HFF-Myc (cell line): ENCODE measurements at regions not wholly inside any gene's neighbourhood (a gene's known extent, or its start where the extent isn't known, plus 50 kb on each side); places are given as distances from the start of the nearest gene placed in this dataset.

ENCODE experiments used
- DNase-seq: peaks from one replicate; pipeline ENCODE4 v3.0.0-alpha.2; 2011; ENCODE audit warnings: low read depth; ENCODE audit errors: extremely low read depth
- H3K4me3 ChIP-seq: replicated peaks from 2 replicates; pipeline ENCODE4 v1.5.1; 2011; ENCODE audit warnings: low read depth, mild to moderate bottlenecking, control low read depth, low read length
- CTCF ChIP-seq: IDR thresholded peaks from 2 replicates; pipeline ENCODE4 v1.5.1; 2012; ENCODE audit warnings: mild to moderate bottlenecking, low read depth, low read length, control low read depth; ENCODE audit errors: missing control alignments

- no peak for DNase-seq
- no peak overlapping the region for H3K4me3 ChIP-seq
- no peak for TF ChIP-seq CTCF
Observed at GRCh38 chr2:164145093-164145987, 409.5 kb upstream of the FIGN start.

GRCh38 chr2:164143183-164143930 is 407.5 kb upstream of the FIGN start:
- H3K4me3 ChIP-seq, result no peak overlapping the region
- no peak for DNase-seq
- TF ChIP-seq CTCF, result no peak

- no peak for DNase-seq
- TF ChIP-seq CTCF, result no peak
Observed at GRCh38 chr2:164142755-164143154, 406.9 kb upstream of the FIGN start.

GRCh38 chr2:164141271-164141670 is 405.5 kb upstream of the FIGN start:
- no peak for DNase-seq
- TF ChIP-seq CTCF, result no peak
- no peak overlapping the region for H3K4me3 ChIP-seq

More at GRCh38 chr2:164142755-164143154, 406.9 kb upstream of the FIGN start:
- H3K4me3 ChIP-seq, result no peak overlapping the region

GRCh38 chr2:164138750-164139149 is 402.9 kb upstream of the FIGN start:
- no peak overlapping the region for H3K4me3 ChIP-seq
- no peak for TF ChIP-seq CTCF
- DNase-seq, result no peak

- H3K4me3 ChIP-seq, result no peak overlapping the region
- no peak for DNase-seq
- no peak for TF ChIP-seq CTCF
Observed at GRCh38 chr2:164134336-164134735, 398.5 kb upstream of the FIGN start.
